ENCODE measurements at regions not wholly inside any gene's neighbourhood (a gene's known extent, or its start where the extent isn't known, plus 50 kb on each side); places are given as distances from the start of the nearest gene placed in this dataset.

DNA sequence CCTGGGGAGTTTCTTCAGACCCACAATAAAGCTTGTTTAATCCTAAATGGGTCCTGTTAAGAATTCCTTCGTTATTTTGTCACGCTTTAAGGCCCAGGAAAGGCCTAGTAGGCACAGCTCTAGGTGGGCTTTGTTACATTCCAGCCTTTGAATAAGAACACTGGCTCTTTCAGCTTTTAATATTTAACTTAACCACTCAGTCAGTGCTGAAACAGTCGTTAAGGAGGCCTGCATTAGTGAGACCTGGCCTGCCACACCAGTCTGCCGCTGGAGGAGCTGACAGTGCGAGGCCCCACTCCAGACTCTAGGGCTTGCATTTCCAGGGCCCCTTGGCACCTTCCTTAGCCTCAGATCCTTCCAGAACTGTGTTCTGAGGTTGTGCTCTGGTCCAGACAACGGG lies 351.4 kb downstream of the GLRX3 start:
- TF ChIP-seq, protein P1, sequence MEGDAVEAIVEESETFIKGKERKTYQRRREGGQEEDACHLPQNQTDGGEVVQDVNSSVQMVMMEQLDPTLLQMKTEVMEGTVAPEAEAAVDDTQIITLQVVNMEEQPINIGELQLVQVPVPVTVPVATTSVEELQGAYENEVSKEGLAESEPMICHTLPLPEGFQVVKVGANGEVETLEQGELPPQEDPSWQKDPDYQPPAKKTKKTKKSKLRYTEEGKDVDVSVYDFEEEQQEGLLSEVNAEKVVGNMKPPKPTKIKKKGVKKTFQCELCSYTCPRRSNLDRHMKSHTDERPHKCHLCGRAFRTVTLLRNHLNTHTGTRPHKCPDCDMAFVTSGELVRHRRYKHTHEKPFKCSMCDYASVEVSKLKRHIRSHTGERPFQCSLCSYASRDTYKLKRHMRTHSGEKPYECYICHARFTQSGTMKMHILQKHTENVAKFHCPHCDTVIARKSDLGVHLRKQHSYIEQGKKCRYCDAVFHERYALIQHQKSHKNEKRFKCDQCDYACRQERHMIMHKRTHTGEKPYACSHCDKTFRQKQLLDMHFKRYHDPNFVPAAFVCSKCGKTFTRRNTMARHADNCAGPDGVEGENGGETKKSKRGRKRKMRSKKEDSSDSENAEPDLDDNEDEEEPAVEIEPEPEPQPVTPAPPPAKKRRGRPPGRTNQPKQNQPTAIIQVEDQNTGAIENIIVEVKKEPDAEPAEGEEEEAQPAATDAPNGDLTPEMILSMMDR (IDR thresholded peaks at IDR 0.05), result no peak
- no peak for TF ChIP-seq POLR2A (IDR thresholded peaks at IDR 0.05)
